Heart right ventricle (tissue), 16 donors: ENCODE measurements at regions not wholly inside any gene's neighbourhood (a gene's known extent, or its start where the extent isn't known, plus 50 kb on each side); places are given as distances from the start of the nearest gene placed in this dataset.
"Not testable (repeated sequence)": the region's sequence is repeated elsewhere in the genome, so short reads cannot be mapped to it uniquely, and the experiment has no call there.

ENCODE experiments used
- ATAC-seq, 8 donors: fragments of 200-7000 bp; cut with Tn5 transposase; one replicate each; pipeline ENCODE4 v1.9.1; 2020; ENCODE audit warnings: mild to moderate bottlenecking in 8 of 8, moderate library complexity in 8 of 8, moderate number of reproducible peaks in 1 of 8
- DNase-seq, 2 donors: peaks; one replicate each; pipeline ENCODE4 v3.0.0-alpha.2; 2020
- H3K27ac ChIP-seq, 10 donors: fragments of 200-600 bp; sonication (generic) in 2 of 10; one replicate each; pipeline versions ENCODE4 v1.5.0 to v1.8.0; 2020 to 2022; ENCODE audit warnings: mild to moderate bottlenecking in 3 of 10
- H3K27me3 ChIP-seq, 7 donors: fragments of 200-600 bp; one replicate each; pipeline ENCODE4 v1.8.0; 2021 to 2022; ENCODE audit warnings: mild to moderate bottlenecking in 2 of 7
- H3K36me3 ChIP-seq, 9 donors: fragments of 200-600 bp; sonication (generic) in 1 of 9; one replicate each; pipeline versions ENCODE4 v1.5.0 to v1.8.0; 2020 to 2022; ENCODE audit warnings: mild to moderate bottlenecking in 2 of 9
- H3K4me1 ChIP-seq, 9 donors: fragments of 200-600 bp; sonication (generic) in 1 of 9; one replicate each; pipeline versions ENCODE4 v1.5.0 to v1.8.0; 2020 to 2022; ENCODE audit warnings: mild to moderate bottlenecking in 4 of 9
- H3K4me3 ChIP-seq, 10 donors: fragments of 200-600 bp; sonication (generic) in 2 of 10; one replicate each; pipeline versions ENCODE4 v1.5.0 to v1.8.0; 2020 to 2022; ENCODE audit warnings: mild to moderate bottlenecking in 7 of 10, moderate library complexity in 2 of 10
- H3K9me3 ChIP-seq, 11 donors: fragments of 200-600 bp in 10 of 11; sonication (generic) in 2 of 11; one replicate each; pipeline versions ENCODE4 v1.5.0 to v1.8.0; 2013 to 2022; ENCODE audit warnings: mild to moderate bottlenecking in 2 of 11, control low read depth in 1 of 11, moderate library complexity in 1 of 11
- CTCF ChIP-seq, 9 donors: fragments of 200-600 bp; sonication (generic) in 2 of 9; IDR thresholded peaks; one replicate each; pipeline versions ENCODE4 v1.5.0 to v1.8.0; 2021 to 2022; ENCODE audit warnings: antibody characterized with exemption in 9 of 9, mild to moderate bottlenecking in 5 of 9, moderate library complexity in 1 of 9
- WGBS, 2 donors: extraction: QIAGEN DNeasy Blood & Tissue Kit; methylation state at CpG; one replicate each; pipeline ENCODE4 v1.1.7; 2013; ENCODE audit warnings: inconsistent platforms in 1 of 2; 5-methylcytosine and 5-hydroxymethylcytosine counted together
- intact Hi-C, 10 donors: fragments of 100-400 bp; cut with DNase I; formaldehyde crosslinking; loops; one replicate each; pipeline versions ENCODE4 v1.11.1 to v1.14.2; 2022
- donor health status: Arrhythmogenic right ventricular cardiomyopathy.
- donor health status: ischemic (EF 13 %, LVEDD 7.1; RV severe dilation, severe dysfunction).
- donor health status: healthy with polysubstance abuse.
- donor health status: DM: no; HTN: yes; CAD: no.
- donor health status: DM: no; HTN: no; CAD: no.
- donor health status: ischemic (EF 25% LVEDD 6.9; RV normal size, moderate dysfunction).
- donor health status: ischemic (EF 25% LVEDD 5.7; RV mildly dilated, moderate dysfunction).
- donor health status: healthy.
- donor health status: DM: yes; HTN: yes; CAD: no.
- donor health status: Ischemic cardiomyopathy.
- donor health status: ischemic (EF 35%, LVEDD 5.7; RV mildly dilated, moderate dysfunction).
- donor health status: nonischemic (EF 11% LVEDD 7.7; RV severe dilation, severe dysfunction).
- donor health status: DM: yes; HTN: yes; CAD: no.
- donor health status: PGD.
- donor health status: ischemic (EF 29% LVEDD 5.4; RV normal size, mild dysfunction).
- donor health status: nonischemic (EF 23%, LVEDD 6.1; RV moderate dilation, normal function).

- H3K9me3 ChIP-seq, result no peaks in the 10 kb centered on the region
- no peaks in the 10 kb centered on the region for H3K36me3 ChIP-seq
- H3K27me3 ChIP-seq, result peaks cover 0 to 11% (median 0%) of the 10 kb centered on the region in 7 donors
- H3K4me3 ChIP-seq, result no peak overlapping the region
- TF ChIP-seq CTCF (IDR thresholded peaks at IDR 0.05), result no peak
- H3K27ac ChIP-seq, result no peak overlapping the region
- DNase-seq, result no peak
- no peak for ATAC-seq
- intact Hi-C loops, result loop anchor here in 1 of 10 donors (10.0 kb wide), 1 partner anchor 297 kb away; no protein-coding TSS in a partner anchor
- no peaks in the 10 kb centered on the region for H3K4me1 ChIP-seq
- 55 to 64% methylated on average over 4 of the region's 4 CpGs for WGBS, 2 donors
Observed at GRCh38 chr5:18397371-18397770, 763.1 kb downstream of the TAF11L14 start.

GRCh38 chr5:18397891-18398290 lies 763.6 kb downstream of the TAF11L14 start:
- Histone ChIP-seq H3K9me3 (no peaks in the 10 kb centered on the region), H3K27me3 (peaks cover 0 to 11% (median 0%) of the 10 kb centered on the region in 7 donors), H3K4me1 (no peaks in the 10 kb centered on the region), H3K4me3 (no peak overlapping the region), H3K27ac (no peak overlapping the region), H3K36me3 (no peaks in the 10 kb centered on the region)
- DNase-seq (no peak), ATAC-seq (no peak)
- WGBS, 2 donors, result 60 to 77% methylated on average over 2 of the region's 2 CpGs
- intact Hi-C loops, result loop anchor here in 1 of 10 donors (10.0 kb wide), 1 partner anchor 297 kb away; no protein-coding TSS in a partner anchor
- no peak for TF ChIP-seq CTCF (IDR thresholded peaks at IDR 0.05)

- not testable (repeated sequence) for H3K9me3 ChIP-seq, H3K27me3 ChIP-seq, DNase-seq, H3K27ac ChIP-seq, H3K4me1 ChIP-seq, ATAC-seq, H3K36me3 ChIP-seq, H3K4me3 ChIP-seq
- WGBS, 2 donors, result 88 to 95% methylated on average over 43 to 50 of the region's 50 CpGs
- intact Hi-C loops, result loop anchor here in 1 of 10 donors (10.0 kb wide), 1 partner anchor 295 kb away; no protein-coding TSS in a partner anchor
Observed at GRCh38 chr5:18399461-18400327, 765.4 kb downstream of the TAF11L14 start.

GRCh38 chr5:18403141-18403540 lies 768.9 kb downstream of the TAF11L14 start:
- Histone ChIP-seq H3K27ac (no peak overlapping the region), H3K9me3 (no peaks in the 10 kb centered on the region), H3K4me1 (no peaks in the 10 kb centered on the region), H3K4me3 (no peak overlapping the region), H3K36me3 (no peaks in the 10 kb centered on the region), H3K27me3 (no peaks in the 10 kb centered on the region)
- intact Hi-C loops, result no loop called here
- no peak for ATAC-seq
- 30 to 43% methylated on average over 1 of the region's 1 CpG for WGBS, 2 donors
- no peak for DNase-seq
- TF ChIP-seq CTCF (IDR thresholded peaks at IDR 0.05), result no peak

GRCh38 chr5:18403941-18404438 lies 769.7 kb downstream of the TAF11L14 start:
- no peak overlapping the region for H3K27ac ChIP-seq
- H3K4me1 ChIP-seq, result no peaks in the 10 kb centered on the region
- DNase-seq (no peak), ATAC-seq (no peak)
- H3K36me3 ChIP-seq, result no peaks in the 10 kb centered on the region
- no peaks in the 10 kb centered on the region for H3K27me3 ChIP-seq
- no peak overlapping the region for H3K4me3 ChIP-seq
- WGBS, 2 donors, result 91 to 92% methylated on average over 3 of the region's 3 CpGs
- intact Hi-C loops, result no loop called here
- no peaks in the 10 kb centered on the region for H3K9me3 ChIP-seq
- TF ChIP-seq CTCF (IDR thresholded peaks at IDR 0.05), result no peak
